Ishikawa (cell line): ENCODE measurements at regions not wholly inside any gene's neighbourhood (a gene's known extent, or its start where the extent isn't known, plus 50 kb on each side); places are given as distances from the start of the nearest gene placed in this dataset.

Experiments used
- CEBPB ChIP-seq: IDR thresholded peaks from 2 replicates; pipeline ENCODE4 v1.6.1; 2012
- CREB1 ChIP-seq: IDR thresholded peaks from 2 replicates; pipeline ENCODE4 v1.6.1; 2012; ENCODE audit warnings: low read depth
- EGR1 ChIP-seq: IDR thresholded peaks from 2 replicates; pipeline ENCODE4 v1.6.1; 2012
- EP300 ChIP-seq: IDR thresholded peaks from 2 replicates; pipeline ENCODE4 v1.6.1; 2012; ENCODE audit warnings: borderline replicate concordance
- FOXM1 ChIP-seq: IDR thresholded peaks from 2 replicates; pipeline ENCODE4 v1.6.1; 2012; ENCODE audit warnings: low read depth, borderline replicate concordance
- NFIC ChIP-seq: IDR thresholded peaks from 2 replicates; pipeline ENCODE4 v1.6.1; 2012
- RAD21 ChIP-seq: IDR thresholded peaks from 2 replicates; pipeline ENCODE4 v1.6.1; 2012; ENCODE audit warnings: low read depth
- TCF12 ChIP-seq: IDR thresholded peaks from 2 replicates; pipeline ENCODE4 v1.6.1; 2012; ENCODE audit warnings: low read depth
- YY1 ChIP-seq: IDR thresholded peaks from 2 replicates; pipeline ENCODE4 v1.6.1; 2012; ENCODE audit warnings: low read depth
- TF ChIP-seq, protein P1 (sequence below): IDR thresholded peaks from 2 replicates; pipeline ENCODE4 v1.6.1; 2012
- TF ChIP-seq, protein P2 (sequence below): IDR thresholded peaks from 2 replicates; pipeline ENCODE4 v1.6.1; 2012

DNA sequence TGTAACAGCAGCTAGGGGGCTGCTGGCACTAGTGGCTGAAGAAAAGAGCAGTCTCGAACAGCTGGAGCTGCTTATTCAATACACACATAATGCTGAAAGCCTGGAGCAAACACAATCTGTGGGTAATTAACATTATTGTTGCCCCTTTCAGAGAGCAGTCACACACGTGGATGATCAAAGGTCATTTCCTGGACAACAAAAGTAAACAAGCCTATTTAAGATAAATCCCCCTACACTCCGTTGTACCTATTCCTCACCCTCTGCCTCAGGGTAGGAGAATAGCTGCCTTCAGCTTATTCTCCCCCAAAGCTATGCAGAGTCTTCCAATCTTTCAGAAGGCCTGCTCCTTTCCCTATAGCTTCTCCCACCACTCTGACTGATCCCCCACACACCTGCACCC is 803.9 kb downstream of the C4orf33 start:
- no peak for TF ChIP-seq CREB1
- no peak for TF ChIP-seq EGR1
- TF ChIP-seq CEBPB = no peak
- TF ChIP-seq, protein P1, sequence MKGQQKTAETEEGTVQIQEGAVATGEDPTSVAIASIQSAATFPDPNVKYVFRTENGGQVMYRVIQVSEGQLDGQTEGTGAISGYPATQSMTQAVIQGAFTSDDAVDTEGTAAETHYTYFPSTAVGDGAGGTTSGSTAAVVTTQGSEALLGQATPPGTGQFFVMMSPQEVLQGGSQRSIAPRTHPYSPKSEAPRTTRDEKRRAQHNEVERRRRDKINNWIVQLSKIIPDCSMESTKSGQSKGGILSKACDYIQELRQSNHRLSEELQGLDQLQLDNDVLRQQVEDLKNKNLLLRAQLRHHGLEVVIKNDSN = no peak
- TF ChIP-seq EP300 = no peak
- TF ChIP-seq YY1 = no peak
- no peak for TF ChIP-seq NFIC
- TF ChIP-seq FOXM1 = no peak
- no peak for TF ChIP-seq RAD21
- TF ChIP-seq TCF12 = no peak
- TF ChIP-seq, protein P2, sequence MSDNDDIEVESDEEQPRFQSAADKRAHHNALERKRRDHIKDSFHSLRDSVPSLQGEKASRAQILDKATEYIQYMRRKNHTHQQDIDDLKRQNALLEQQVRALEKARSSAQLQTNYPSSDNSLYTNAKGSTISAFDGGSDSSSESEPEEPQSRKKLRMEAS = no peak
